ENCODE measurements at regions not wholly inside any gene's neighbourhood (a gene's known extent, or its start where the extent isn't known, plus 50 kb on each side); places are given as distances from the start of the nearest gene placed in this dataset.

- no peak overlapping the region for H2AFZ ChIP-seq (ENCODE audit: low read depth, low read length)
- no peak for DNase-seq (ENCODE audit: low read depth, low spot score)
- POLR2A ChIA-PET: no interaction called here
- no peaks in the 10 kb centered on the region for H3K9me1 ChIP-seq (replicated peaks; ENCODE audit: control insufficient read depth, extremely low read depth, insufficient read depth, low read length)
- H3K27ac ChIP-seq (ENCODE audit: insufficient read depth, low read depth, low read length): no peak overlapping the region
- CTCF ChIA-PET: interaction anchor here (1.7 to 2.8 kb wide), 2 partner anchors 10 kb away, joined by 3 to 12 read pairs; no protein-coding TSS in a partner anchor
- no peaks in the 10 kb centered on the region for H3K36me3 ChIP-seq (ENCODE audit: control insufficient read depth in 2 of 2, extremely low read depth in 1 of 2, insufficient read depth in 2 of 2, low read length in 2 of 2)
- dilution Hi-C loops (cut with MboI; ENCODE audit: extremely low pct_ligation_motif_present, low sequenced_read_pairs) (no loop called here), intact Hi-C loops (cut with micrococcal nuclease) (no loop called here)
- no peak overlapping the region for H3K4me2 ChIP-seq (ENCODE audit: insufficient read depth, low read length)
- H3K4me3 ChIP-seq (replicated peaks in 1 of 3; ENCODE audit: insufficient read depth in 1 of 3, low read depth in 1 of 3, low read length in 3 of 3): no peak overlapping the region
- no peak for TF ChIP-seq POLR2AphosphoS5 (IDR thresholded peaks at IDR 0.05; ENCODE audit: insufficient read depth, low read depth, low read length)
- TF ChIP-seq POLR2A (IDR thresholded peaks at IDR 0.05; ENCODE audit: low read depth, low read length): no peak
- no peak for TF ChIP-seq JUN (IDR thresholded peaks at IDR 0.05; ENCODE audit: borderline replicate concordance, insufficient read depth, insufficient read length, low read depth)
- no peak for TF ChIP-seq GATA2 (IDR thresholded peaks at IDR 0.05; ENCODE audit: insufficient read depth, insufficient read length, low read depth, low read length)
- no peak for TF ChIP-seq FOS (IDR thresholded peaks at IDR 0.05; ENCODE audit: borderline replicate concordance, insufficient read depth, low read length)
- no peak for TF ChIP-seq MYC (IDR thresholded peaks at IDR 0.05; ENCODE audit: low read depth, low read length)
- TF ChIP-seq CTCF (IDR thresholded peaks at IDR 0.05; ENCODE audit: extremely low read depth in 1 of 2, insufficient read depth in 1 of 2, low read depth in 1 of 2, low read length in 2 of 2): no peak
- TF ChIP-seq MAX (IDR thresholded peaks at IDR 0.05; ENCODE audit: insufficient read depth, insufficient read length): no peak
- no peak for TF ChIP-seq EZH2 (IDR thresholded peaks at IDR 0.05; ENCODE audit: borderline replicate concordance, low read depth, low read length, severe bottlenecking)
- no peak overlapping the region for H3K9ac ChIP-seq (replicated peaks; ENCODE audit: extremely low read depth, insufficient read depth, low read length)
- no TSS peak for BruUV-seq (replicated peaks)
- peaks cover under 1% of the 10 kb centered on the region for H3K4me1 ChIP-seq (ENCODE audit: control insufficient read depth, extremely low read depth, insufficient read depth, low read length)
- no peaks in the 10 kb centered on the region for H4K20me1 ChIP-seq (replicated peaks; ENCODE audit: control insufficient read depth, extremely low read depth, insufficient read depth, low read length)
- H3K9me3 ChIP-seq (replicated peaks; ENCODE audit: control insufficient read depth, insufficient read depth, low read length): no peaks in the 10 kb centered on the region
- peaks cover 0 to 1% of the 10 kb centered on the region in 2 experiments for H3K27me3 ChIP-seq (ENCODE audit: control insufficient read depth in 2 of 2, insufficient read depth in 2 of 2, low read length in 2 of 2)
- no peak for FAIRE-seq
- no peaks in the 10 kb centered on the region for H3K79me2 ChIP-seq (ENCODE audit: control insufficient read depth, insufficient read depth, low read length)
These were observed 310.4 kb upstream of the NFE2L3 start for GRCh38 chr7:25841575-25841974.
